Spleen (tissue), 11 donors: ENCODE measurements at regions not wholly inside any gene's neighbourhood (a gene's known extent, or its start where the extent isn't known, plus 50 kb on each side); places are given as distances from the start of the nearest gene placed in this dataset.

ENCODE experiments used
- DNase-seq: peaks from one replicate; pipeline ENCODE4 v3.0.0-alpha.2; 2020
- H3K27ac ChIP-seq, 8 donors: fragments of 200-600 bp; sonication (generic) in 7 of 8; 1 replicate in 4 of 8; 2 replicates in 4 of 8; pipeline versions ENCODE4 v1.5.0 to v1.8.0; 2016 to 2021; ENCODE audit warnings: inconsistent platforms in 4 of 8, mild to moderate bottlenecking in 4 of 8, moderate library complexity in 1 of 8
- H3K27me3 ChIP-seq, 7 donors: fragments of 200-600 bp; sonication (generic) in 6 of 7; replicated peaks in 1 of 7; 1 replicate in 4 of 7; 2 replicates in 3 of 7; pipeline versions ENCODE4 v1.5.0 to v1.8.0; 2016 to 2021; ENCODE audit warnings: inconsistent platforms in 3 of 7, mild to moderate bottlenecking in 1 of 7
- H3K36me3 ChIP-seq, 6 donors: fragments of 200-600 bp; sonication (generic) in 5 of 6; 1 replicate in 4 of 6; 2 replicates in 2 of 6; pipeline versions ENCODE4 v1.5.0 to v1.8.0; 2016 to 2021; ENCODE audit warnings: inconsistent platforms in 2 of 6
- H3K4me1 ChIP-seq, 6 donors: fragments of 200-600 bp; sonication (generic) in 5 of 6; 1 replicate in 3 of 6; 2 replicates in 3 of 6; pipeline versions ENCODE4 v1.5.0 to v1.8.0; 2016 to 2021; ENCODE audit warnings: inconsistent platforms in 3 of 6
- H3K4me3 ChIP-seq, 8 donors: fragments of 200-600 bp; sonication (generic) in 7 of 8; 1 replicate in 4 of 8; 2 replicates in 4 of 8; pipeline versions ENCODE4 v1.5.0 to v1.8.0; 2016 to 2021; ENCODE audit warnings: inconsistent platforms in 4 of 8, mild to moderate bottlenecking in 4 of 8, moderate library complexity in 2 of 8
- H3K9me3 ChIP-seq, 8 donors: fragments of 200-600 bp; sonication (generic) in 7 of 8; 1 replicate in 4 of 8; 2 replicates in 4 of 8; pipeline versions ENCODE4 v1.5.0 to v1.8.0; 2016 to 2021; ENCODE audit warnings: inconsistent platforms in 4 of 8
- CTCF ChIP-seq, 11 experiments: fragments of 200-600 bp in 7 of 11; fragments of 450-650 bp in 4 of 11; sonication (generic) in 4 of 11; IDR thresholded peaks in 8 of 11; conservative IDR thresholded peaks in 3 of 11; 1 replicate in 7 of 11; 2 replicates in 4 of 11; pipeline versions ENCODE4 v1.4.0 to v1.8.0; 2016 to 2021; ENCODE audit warnings: antibody characterized with exemption in 11 of 11, inconsistent platforms in 4 of 11, mild to moderate bottlenecking in 1 of 11
- POLR2A ChIP-seq, 3 donors: fragments of 450-650 bp; IDR thresholded peaks; one replicate each; pipeline ENCODE4 v1.5.1; 2017; ENCODE audit warnings: antibody characterized with exemption in 3 of 3, mild to moderate bottlenecking in 1 of 3
- POLR2AphosphoS5 ChIP-seq, 3 donors: sonication (generic); formaldehyde crosslinking; IDR thresholded peaks; one replicate each; pipeline ENCODE4 v1.5.1; 2017; ENCODE audit warnings: antibody characterized with exemption in 3 of 3
- WGBS, 5 donors: extraction: QIAGEN DNeasy Blood & Tissue Kit in 3 of 5; methylation state at CpG; one replicate each; pipeline versions ENCODE4 v1.1.5 to v1.1.7; 2013 to 2018; 5-methylcytosine and 5-hydroxymethylcytosine counted together
- intact Hi-C: fragments of 100-400 bp; cut with DNase I; formaldehyde crosslinking; loops from one replicate; pipeline ENCODE4 v1.15.0; 2023; ENCODE audit warnings: low total_unique reads
- donor health status: healthy with polysubstance abuse.
- donor health status: DM: no; HTN: no; CAD: no; lungs with moderate emphysema.
- donor health status: DM: no; HTN: no; CAD: no.
- donor health status: Bipolar disorder and iron deficiency.
- donor health status: healthy.
- donor health status: DM: no; HTN: no; CAD: no.
- donor health status: DM: yes; HTN: yes; CAD: no.

- no peak for DNase-seq
- Histone ChIP-seq H3K27me3 (no peaks in the 10 kb centered on the region), H3K9me3 (no peaks in the 10 kb centered on the region), H3K4me3 (no peak overlapping the region), H3K36me3 (no peaks in the 10 kb centered on the region), H3K27ac (no peak overlapping the region), H3K4me1 (no peaks in the 10 kb centered on the region)
- 63 to 88% (median 67%) methylated on average over 1 of the region's 1 CpG for WGBS, 5 donors
- TF ChIP-seq CTCF (IDR thresholded peaks at IDR 0.05 in 8 of 11, conservative IDR thresholded peaks at IDR 0.05 in 3 of 11) (no peak), POLR2A (IDR thresholded peaks at IDR 0.05) (no peak), POLR2AphosphoS5 (IDR thresholded peaks at IDR 0.05) (no peak)
- intact Hi-C loops, result no loop called here
These were observed 706.3 kb downstream of the ADGRL2 start for GRCh38 chr1:82507011-82507410.

GRCh38 chr1:82503822-82504221, 703.1 kb downstream of the ADGRL2 start:
- no peak overlapping the region for H3K4me3 ChIP-seq

DNA sequence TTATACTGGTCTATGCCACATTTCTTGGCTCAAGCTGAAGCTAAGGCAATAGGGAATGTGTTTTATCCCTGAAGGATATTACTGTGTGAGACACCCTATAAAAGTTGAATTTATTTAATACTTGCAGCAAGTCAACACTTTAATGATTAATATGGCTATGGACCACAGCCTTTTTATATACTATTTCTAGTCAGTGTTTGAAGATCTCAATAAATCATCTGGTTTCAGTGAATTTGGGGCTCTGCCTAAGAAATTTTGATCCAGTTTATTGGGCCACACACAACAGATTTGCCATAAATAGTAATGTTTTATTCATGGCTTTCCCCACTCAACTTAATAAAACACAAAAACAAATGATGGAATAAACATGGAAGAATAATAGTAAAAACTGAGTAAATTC, 698.3 kb downstream of the ADGRL2 start:
- Histone ChIP-seq H3K4me1 (no peaks in the 10 kb centered on the region), H3K9me3 (peaks cover 0 to 33% (median 29%) of the 10 kb centered on the region in 8 donors), H3K27me3 (no peaks in the 10 kb centered on the region), H3K27ac (no peak overlapping the region), H3K36me3 (no peaks in the 10 kb centered on the region), H3K4me3 (no peak overlapping the region)
- intact Hi-C loops, result no loop called here
- DNase-seq, result no peak
- TF ChIP-seq POLR2A (IDR thresholded peaks at IDR 0.05) (no peak), CTCF (IDR thresholded peaks at IDR 0.05 in 8 of 11, conservative IDR thresholded peaks at IDR 0.05 in 3 of 11) (no peak), POLR2AphosphoS5 (IDR thresholded peaks at IDR 0.05) (no peak)

More at GRCh38 chr1:82503822-82504221, 703.1 kb downstream of the ADGRL2 start:
- TF ChIP-seq CTCF (IDR thresholded peaks at IDR 0.05 in 8 of 11, conservative IDR thresholded peaks at IDR 0.05 in 3 of 11) (no peak), POLR2AphosphoS5 (IDR thresholded peaks at IDR 0.05) (no peak), POLR2A (IDR thresholded peaks at IDR 0.05) (no peak)
- H3K27me3 ChIP-seq, result no peaks in the 10 kb centered on the region
- 66 to 100% (median 82%) methylated on average over 1 of the region's 1 CpG for WGBS, 5 donors
- no peaks in the 10 kb centered on the region for H3K36me3 ChIP-seq
- H3K4me1 ChIP-seq, result no peaks in the 10 kb centered on the region
- H3K9me3 ChIP-seq, result no peaks in the 10 kb centered on the region
- DNase-seq, result no peak
- no peak overlapping the region for H3K27ac ChIP-seq
- intact Hi-C loops, result no loop called here

GRCh38 chr1:82494117-82494516, 693.4 kb downstream of the ADGRL2 start:
- TF ChIP-seq POLR2A (IDR thresholded peaks at IDR 0.05) (no peak), CTCF (IDR thresholded peaks at IDR 0.05 in 8 of 11, conservative IDR thresholded peaks at IDR 0.05 in 3 of 11) (no peak), POLR2AphosphoS5 (IDR thresholded peaks at IDR 0.05) (no peak)
- H3K27ac ChIP-seq, result no peak overlapping the region
- WGBS, 5 donors, result 73 to 98% (median 77%) methylated on average over 3 of the region's 3 CpGs
- DNase-seq, result no peak
- H3K27me3 ChIP-seq, result no peaks in the 10 kb centered on the region
- intact Hi-C loops, result no loop called here
- peaks cover 0 to 8% (median 0%) of the 10 kb centered on the region in 6 donors for H3K4me1 ChIP-seq
- peaks cover 0 to 41% (median 35%) of the 10 kb centered on the region in 8 donors for H3K9me3 ChIP-seq
- H3K4me3 ChIP-seq, result no peak overlapping the region
- H3K36me3 ChIP-seq, result no peaks in the 10 kb centered on the region
